GM23248 (cell line): ENCODE measurements at regions not wholly inside any gene's neighbourhood (a gene's known extent, or its start where the extent isn't known, plus 50 kb on each side); places are given as distances from the start of the nearest gene placed in this dataset.

Experiments used
- DNase-seq: peaks from one replicate; pipeline ENCODE4 v3.0.0-alpha.2; 2015
- H2AFZ ChIP-seq: fragments of 200-600 bp; sonication (generic); 2 replicates; pipeline ENCODE4 v1.6.1; 2016; ENCODE audit warnings: antibody characterized with exemption
- H3F3A ChIP-seq: fragments of 200-600 bp; sonication (generic); 2 replicates; pipeline ENCODE4 v1.6.1; 2016; ENCODE audit warnings: mild to moderate bottlenecking, antibody characterized with exemption, mixed run types; ENCODE audit not compliant: insufficient read depth
- H3K27ac ChIP-seq: fragments of 200-600 bp; sonication (generic); 2 replicates; pipeline ENCODE4 v1.5.1; 2016; ENCODE audit warnings: mild to moderate bottlenecking
- H3K27me3 ChIP-seq: fragments of 200-600 bp; sonication (generic); replicated peaks from 2 replicates; pipeline ENCODE4 v1.6.1; 2016; ENCODE audit warnings: mild to moderate bottlenecking; ENCODE audit not compliant: insufficient read depth
- H3K36me3 ChIP-seq: fragments of 200-600 bp; sonication (generic); 2 replicates; pipeline ENCODE4 v1.6.1; 2016; ENCODE audit warnings: low read depth, mild to moderate bottlenecking
- H3K4me1 ChIP-seq: fragments of 200-600 bp; sonication (generic); 2 replicates; pipeline ENCODE4 v1.6.1; 2016; ENCODE audit warnings: mild to moderate bottlenecking; ENCODE audit not compliant: insufficient read depth
- H3K4me2 ChIP-seq: fragments of 200-600 bp; sonication (generic); one replicate; pipeline ENCODE4 v1.6.1; 2016; ENCODE audit warnings: mild to moderate bottlenecking; ENCODE audit not compliant: unreplicated experiment
- H3K4me3 ChIP-seq: fragments of 200-600 bp; sonication (generic); 2 replicates; pipeline ENCODE4 v1.5.1; 2016; ENCODE audit warnings: mild to moderate bottlenecking
- H3K79me2 ChIP-seq: fragments of 200-600 bp; sonication (generic); 2 replicates; pipeline ENCODE4 v1.6.1; 2016; ENCODE audit warnings: mild to moderate bottlenecking; ENCODE audit not compliant: insufficient read depth
- H3K9ac ChIP-seq: fragments of 200-600 bp; sonication (generic); 2 replicates; pipeline ENCODE4 v1.6.1; 2016; ENCODE audit warnings: mild to moderate bottlenecking
- H3K9me2 ChIP-seq: fragments of 200-600 bp; sonication (generic); 2 replicates; pipeline ENCODE4 v1.6.1; 2016; ENCODE audit warnings: mixed run types, mild to moderate bottlenecking, moderate library complexity; ENCODE audit not compliant: insufficient read depth
- H3K9me3 ChIP-seq: fragments of 200-600 bp; sonication (generic); one replicate; pipeline ENCODE4 v1.6.1; 2017; ENCODE audit warnings: low read depth
- H4K20me1 ChIP-seq: fragments of 200-600 bp; sonication (generic); 2 replicates; pipeline ENCODE4 v1.6.0; 2016; ENCODE audit not compliant: insufficient read depth
- EZH2 ChIP-seq: fragments of 200-600 bp; sonication (generic); IDR thresholded peaks from 2 replicates; pipeline ENCODE4 v1.6.1; 2018; ENCODE audit warnings: antibody characterized with exemption, mild to moderate bottlenecking; ENCODE audit not compliant: insufficient read depth, poor library complexity, severe bottlenecking
- EZH2phosphoT487 ChIP-seq: fragments of 200-600 bp; sonication (generic); IDR thresholded peaks from 2 replicates; pipeline ENCODE4 v1.6.1; 2018; ENCODE audit warnings: antibody characterized with exemption, moderate library complexity, mild to moderate bottlenecking, low read depth; ENCODE audit not compliant: insufficient read depth
- WGBS, 2 experiments: methylation state at CpG; one replicate each; pipeline ENCODE4 v1.1.6; 2015 to 2017; ENCODE audit warnings: low lambda C conversion rate in 2 of 2, low coverage in 1 of 2; ENCODE audit errors: missing lambda C conversion rate in 2 of 2; 5-methylcytosine and 5-hydroxymethylcytosine counted together
- in situ Hi-C: fragments of 300-500 bp; cut with MboI; formaldehyde crosslinking; loops from 2 replicates; pipeline ENCODE4 v1.15.0; 2020

GRCh38 chr5:125006011-125006685 lies 259.7 kb upstream of the ZNF608 start:
- no peak for DNase-seq
- H3K27ac ChIP-seq = no peak overlapping the region
- H3K79me2 ChIP-seq = no peaks in the 10 kb centered on the region
- no peak overlapping the region for H3K4me2 ChIP-seq
- no peak overlapping the region for H3K4me3 ChIP-seq
- no peaks in the 10 kb centered on the region for H3K27me3 ChIP-seq
- no peaks in the 10 kb centered on the region for H4K20me1 ChIP-seq
- no peaks in the 10 kb centered on the region for H3K36me3 ChIP-seq
- no peaks in the 10 kb centered on the region for H3F3A ChIP-seq
- in situ Hi-C loops = no loop called here
- TF ChIP-seq EZH2 (no peak), EZH2phosphoT487 (no peak)
- no peak overlapping the region for H2AFZ ChIP-seq
- no peak overlapping the region for H3K9ac ChIP-seq
- H3K4me1 ChIP-seq = no peaks in the 10 kb centered on the region
- 70 to 75% methylated on average over 5 of the region's 5 CpGs for WGBS, 2 experiments
- H3K9me2 ChIP-seq = no peaks in the 10 kb centered on the region
- H3K9me3 ChIP-seq = no peaks in the 10 kb centered on the region

GRCh38 chr5:125010356-125010755 lies 263.9 kb upstream of the ZNF608 start:
- Histone ChIP-seq H3K9me2 (no peaks in the 10 kb centered on the region), H4K20me1 (no peaks in the 10 kb centered on the region), H3K4me3 (no peak overlapping the region), H3K36me3 (no peaks in the 10 kb centered on the region), H3K79me2 (no peaks in the 10 kb centered on the region), H3F3A (no peaks in the 10 kb centered on the region), H2AFZ (no peak overlapping the region), H3K4me1 (no peaks in the 10 kb centered on the region), H3K9ac (no peak overlapping the region), H3K4me2 (no peak overlapping the region), H3K9me3 (no peaks in the 10 kb centered on the region), H3K27me3 (no peaks in the 10 kb centered on the region), H3K27ac (no peak overlapping the region)
- 84 to 88% methylated on average over 7 of the region's 7 CpGs for WGBS, 2 experiments
- in situ Hi-C loops = no loop called here
- no peak for DNase-seq
- TF ChIP-seq EZH2phosphoT487 = no peak
- no peak for TF ChIP-seq EZH2

- no peaks in the 10 kb centered on the region for H3K36me3 ChIP-seq
- no peaks in the 10 kb centered on the region for H3K4me1 ChIP-seq
- TF ChIP-seq EZH2 (no peak), EZH2phosphoT487 (no peak)
- H3K9me3 ChIP-seq = no peaks in the 10 kb centered on the region
- H3F3A ChIP-seq = no peaks in the 10 kb centered on the region
- H3K9ac ChIP-seq = no peak overlapping the region
- 80 to 81% methylated on average over 5 of the region's 5 CpGs for WGBS, 2 experiments
- no peak overlapping the region for H3K4me3 ChIP-seq
- no peaks in the 10 kb centered on the region for H3K27me3 ChIP-seq
- in situ Hi-C loops = no loop called here
- no peaks in the 10 kb centered on the region for H3K79me2 ChIP-seq
- H3K27ac ChIP-seq = no peak overlapping the region
- no peak overlapping the region for H3K4me2 ChIP-seq
- H4K20me1 ChIP-seq = no peaks in the 10 kb centered on the region
- no peaks in the 10 kb centered on the region for H3K9me2 ChIP-seq
- no peak overlapping the region for H2AFZ ChIP-seq
- no peak for DNase-seq
Observed at GRCh38 chr5:125011014-125011413, 264.6 kb upstream of the ZNF608 start.

- no peak overlapping the region for H3K4me3 ChIP-seq
- no peaks in the 10 kb centered on the region for H3K4me1 ChIP-seq
- WGBS, 2 experiments = 94 to 96% methylated on average over 2 of the region's 2 CpGs
- DNase-seq = no peak
- no peaks in the 10 kb centered on the region for H3K9me2 ChIP-seq
- H2AFZ ChIP-seq = no peak overlapping the region
- no peaks in the 10 kb centered on the region for H3F3A ChIP-seq
- in situ Hi-C loops = no loop called here
- H3K4me2 ChIP-seq = no peak overlapping the region
- no peaks in the 10 kb centered on the region for H3K27me3 ChIP-seq
- H3K9ac ChIP-seq = no peak overlapping the region
- TF ChIP-seq EZH2 (no peak), EZH2phosphoT487 (no peak)
- no peaks in the 10 kb centered on the region for H4K20me1 ChIP-seq
- no peaks in the 10 kb centered on the region for H3K79me2 ChIP-seq
- no peaks in the 10 kb centered on the region for H3K9me3 ChIP-seq
- H3K36me3 ChIP-seq = no peaks in the 10 kb centered on the region
- no peak overlapping the region for H3K27ac ChIP-seq
Observed at GRCh38 chr5:125011419-125011818, 265.0 kb upstream of the ZNF608 start.
